Liver (tissue), 3 donors: ENCODE measurements at regions not wholly inside any gene's neighbourhood (a gene's known extent, or its start where the extent isn't known, plus 50 kb on each side); places are given as distances from the start of the nearest gene placed in this dataset.

Source experiments
- FOXA1 ChIP-seq: IDR thresholded peaks from 2 replicates; pipeline ENCODE4 v1.6.1; 2016; ENCODE audit warnings: antibody characterized with exemption
- HNF4G ChIP-seq: IDR thresholded peaks from 2 replicates; pipeline ENCODE4 v1.6.1; 2016; ENCODE audit warnings: antibody characterized with exemption
- JUND ChIP-seq, 2 donors: IDR thresholded peaks; 2 replicates each; pipeline ENCODE4 v1.6.1; 2016; ENCODE audit warnings: antibody characterized with exemption in 2 of 2
- RAD21 ChIP-seq, 2 donors: IDR thresholded peaks; 2 replicates each; pipeline ENCODE4 v1.6.1; 2016; ENCODE audit warnings: antibody characterized with exemption in 2 of 2, mild to moderate bottlenecking in 2 of 2
- RXRA ChIP-seq, 2 donors: IDR thresholded peaks; 2 replicates each; pipeline ENCODE4 v1.6.1; 2017 to 2018; ENCODE audit warnings: antibody characterized with exemption in 2 of 2, mild to moderate bottlenecking in 1 of 2
- SP1 ChIP-seq: IDR thresholded peaks from 2 replicates; pipeline ENCODE4 v1.6.1; 2018; ENCODE audit warnings: antibody characterized with exemption, mild to moderate bottlenecking
- TAF1 ChIP-seq: conservative IDR thresholded peaks from 2 replicates; pipeline ENCODE4 v1.6.1; 2016; ENCODE audit warnings: antibody characterized with exemption, mild to moderate bottlenecking
- YY1 ChIP-seq: IDR thresholded peaks from 2 replicates; pipeline ENCODE4 v1.6.1; 2016; ENCODE audit warnings: antibody characterized with exemption, mild to moderate bottlenecking
- ZBTB33 ChIP-seq: IDR thresholded peaks from 2 replicates; pipeline ENCODE4 v1.6.1; 2016; ENCODE audit warnings: antibody characterized with exemption
- TF ChIP-seq, protein P1 (sequence below): fragments of 150-350 bp; IDR thresholded peaks from 2 replicates; pipeline ENCODE4 v1.5.1; 2017; ENCODE audit warnings: improper control_type of control experiment, low read depth, low read length; ENCODE audit not compliant: missing input control
- TF ChIP-seq, protein P2 (sequence below): IDR thresholded peaks from 2 replicates; pipeline ENCODE4 v1.6.1; 2016; ENCODE audit warnings: antibody characterized with exemption, mild to moderate bottlenecking
- TF ChIP-seq, protein P3 (sequence below): IDR thresholded peaks from 2 replicates; pipeline ENCODE4 v1.6.1; 2016; ENCODE audit warnings: antibody characterized with exemption
- TF ChIP-seq, protein P4 (sequence below): IDR thresholded peaks from 2 replicates; pipeline ENCODE4 v1.6.1; 2016; ENCODE audit warnings: antibody characterized with exemption
- donor health status: healthy.
- donor health status: healthy.

DNA sequence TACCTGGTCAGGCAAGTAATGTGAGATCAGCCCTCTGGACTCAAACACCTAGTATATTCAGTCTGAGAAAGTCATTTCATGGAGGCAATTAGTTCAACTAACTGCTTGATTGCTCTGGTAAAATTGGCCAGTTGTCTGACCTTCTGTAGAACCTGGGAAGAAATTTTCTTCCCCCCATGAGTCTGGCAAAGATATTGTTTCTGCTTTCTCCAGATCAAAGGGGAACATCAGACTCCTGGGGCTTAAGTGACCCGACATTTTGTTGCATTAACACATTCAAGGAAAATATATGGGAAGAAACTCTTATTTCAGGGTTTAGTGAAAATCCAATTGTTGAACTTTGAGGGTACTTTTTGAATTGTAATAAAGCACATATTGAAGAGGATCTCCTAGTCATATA, 375.1 kb downstream of the SUCLG1 start:
- TF ChIP-seq, protein P1, sequence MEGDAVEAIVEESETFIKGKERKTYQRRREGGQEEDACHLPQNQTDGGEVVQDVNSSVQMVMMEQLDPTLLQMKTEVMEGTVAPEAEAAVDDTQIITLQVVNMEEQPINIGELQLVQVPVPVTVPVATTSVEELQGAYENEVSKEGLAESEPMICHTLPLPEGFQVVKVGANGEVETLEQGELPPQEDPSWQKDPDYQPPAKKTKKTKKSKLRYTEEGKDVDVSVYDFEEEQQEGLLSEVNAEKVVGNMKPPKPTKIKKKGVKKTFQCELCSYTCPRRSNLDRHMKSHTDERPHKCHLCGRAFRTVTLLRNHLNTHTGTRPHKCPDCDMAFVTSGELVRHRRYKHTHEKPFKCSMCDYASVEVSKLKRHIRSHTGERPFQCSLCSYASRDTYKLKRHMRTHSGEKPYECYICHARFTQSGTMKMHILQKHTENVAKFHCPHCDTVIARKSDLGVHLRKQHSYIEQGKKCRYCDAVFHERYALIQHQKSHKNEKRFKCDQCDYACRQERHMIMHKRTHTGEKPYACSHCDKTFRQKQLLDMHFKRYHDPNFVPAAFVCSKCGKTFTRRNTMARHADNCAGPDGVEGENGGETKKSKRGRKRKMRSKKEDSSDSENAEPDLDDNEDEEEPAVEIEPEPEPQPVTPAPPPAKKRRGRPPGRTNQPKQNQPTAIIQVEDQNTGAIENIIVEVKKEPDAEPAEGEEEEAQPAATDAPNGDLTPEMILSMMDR, result no peak
- TF ChIP-seq RAD21 (IDR thresholded peaks at IDR 0.05) (no peak), JUND (IDR thresholded peaks at IDR 0.05) (no peak), RXRA (IDR thresholded peaks at IDR 0.05) (no peak), SP1 (no peak), FOXA1 (no peak), TAF1 (no peak), ZBTB33 (no peak), YY1 (no peak), HNF4G (no peak)
- TF ChIP-seq, protein P2, sequence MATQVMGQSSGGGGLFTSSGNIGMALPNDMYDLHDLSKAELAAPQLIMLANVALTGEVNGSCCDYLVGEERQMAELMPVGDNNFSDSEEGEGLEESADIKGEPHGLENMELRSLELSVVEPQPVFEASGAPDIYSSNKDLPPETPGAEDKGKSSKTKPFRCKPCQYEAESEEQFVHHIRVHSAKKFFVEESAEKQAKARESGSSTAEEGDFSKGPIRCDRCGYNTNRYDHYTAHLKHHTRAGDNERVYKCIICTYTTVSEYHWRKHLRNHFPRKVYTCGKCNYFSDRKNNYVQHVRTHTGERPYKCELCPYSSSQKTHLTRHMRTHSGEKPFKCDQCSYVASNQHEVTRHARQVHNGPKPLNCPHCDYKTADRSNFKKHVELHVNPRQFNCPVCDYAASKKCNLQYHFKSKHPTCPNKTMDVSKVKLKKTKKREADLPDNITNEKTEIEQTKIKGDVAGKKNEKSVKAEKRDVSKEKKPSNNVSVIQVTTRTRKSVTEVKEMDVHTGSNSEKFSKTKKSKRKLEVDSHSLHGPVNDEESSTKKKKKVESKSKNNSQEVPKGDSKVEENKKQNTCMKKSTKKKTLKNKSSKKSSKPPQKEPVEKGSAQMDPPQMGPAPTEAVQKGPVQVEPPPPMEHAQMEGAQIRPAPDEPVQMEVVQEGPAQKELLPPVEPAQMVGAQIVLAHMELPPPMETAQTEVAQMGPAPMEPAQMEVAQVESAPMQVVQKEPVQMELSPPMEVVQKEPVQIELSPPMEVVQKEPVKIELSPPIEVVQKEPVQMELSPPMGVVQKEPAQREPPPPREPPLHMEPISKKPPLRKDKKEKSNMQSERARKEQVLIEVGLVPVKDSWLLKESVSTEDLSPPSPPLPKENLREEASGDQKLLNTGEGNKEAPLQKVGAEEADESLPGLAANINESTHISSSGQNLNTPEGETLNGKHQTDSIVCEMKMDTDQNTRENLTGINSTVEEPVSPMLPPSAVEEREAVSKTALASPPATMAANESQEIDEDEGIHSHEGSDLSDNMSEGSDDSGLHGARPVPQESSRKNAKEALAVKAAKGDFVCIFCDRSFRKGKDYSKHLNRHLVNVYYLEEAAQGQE, result no peak
- TF ChIP-seq, protein P3, sequence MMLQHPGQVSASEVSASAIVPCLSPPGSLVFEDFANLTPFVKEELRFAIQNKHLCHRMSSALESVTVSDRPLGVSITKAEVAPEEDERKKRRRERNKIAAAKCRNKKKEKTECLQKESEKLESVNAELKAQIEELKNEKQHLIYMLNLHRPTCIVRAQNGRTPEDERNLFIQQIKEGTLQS, result no peak
- TF ChIP-seq, protein P4, sequence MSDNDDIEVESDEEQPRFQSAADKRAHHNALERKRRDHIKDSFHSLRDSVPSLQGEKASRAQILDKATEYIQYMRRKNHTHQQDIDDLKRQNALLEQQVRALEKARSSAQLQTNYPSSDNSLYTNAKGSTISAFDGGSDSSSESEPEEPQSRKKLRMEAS, result no peak
